BJ (cell line): ENCODE measurements at regions not wholly inside any gene's neighbourhood (a gene's known extent, or its start where the extent isn't known, plus 50 kb on each side); places are given as distances from the start of the nearest gene placed in this dataset.

ENCODE experiments used
- CTCF ChIA-PET: fragments of 350-600 bp; formaldehyde crosslinking; extraction: SDS; loops from one replicate; lab custom pipeline; 2021; ENCODE audit warnings: antibody characterized with exemption, inconsistent platforms; lab: Yijun Ruan, JAX
- POLR2A ChIA-PET: fragments of 300-600 bp; sonication (Branson Sonifier 250); formaldehyde crosslinking; extraction: SDS; loops from one replicate; lab custom pipeline; 2021; ENCODE audit warnings: antibody characterized with exemption; lab: Charles Lee
- DNase-seq: peaks from one replicate; pipeline ENCODE4 v3.0.0-alpha.2; 2011; ENCODE audit warnings: low read depth
- H3K27me3 ChIP-seq: 2 replicates; pipeline ENCODE4 v1.6.0; 2011; ENCODE audit warnings: low read length; ENCODE audit not compliant: control insufficient read depth, insufficient read depth
- H3K36me3 ChIP-seq: 2 replicates; pipeline ENCODE4 v1.5.1; 2011; ENCODE audit warnings: low read length; ENCODE audit not compliant: control insufficient read depth, insufficient read depth
- H3K4me3 ChIP-seq: 2 replicates; pipeline ENCODE4 v1.5.1; 2011; ENCODE audit warnings: low read depth, mild to moderate bottlenecking, control low read depth, low read length
- TF ChIP-seq, protein P1 (sequence below): IDR thresholded peaks from 2 replicates; pipeline ENCODE4 v1.5.1; 2011; ENCODE audit warnings: low read depth, mild to moderate bottlenecking, control low read depth, inconsistent platforms, low read length, moderate library complexity; ENCODE audit not compliant: insufficient read depth

DNA sequence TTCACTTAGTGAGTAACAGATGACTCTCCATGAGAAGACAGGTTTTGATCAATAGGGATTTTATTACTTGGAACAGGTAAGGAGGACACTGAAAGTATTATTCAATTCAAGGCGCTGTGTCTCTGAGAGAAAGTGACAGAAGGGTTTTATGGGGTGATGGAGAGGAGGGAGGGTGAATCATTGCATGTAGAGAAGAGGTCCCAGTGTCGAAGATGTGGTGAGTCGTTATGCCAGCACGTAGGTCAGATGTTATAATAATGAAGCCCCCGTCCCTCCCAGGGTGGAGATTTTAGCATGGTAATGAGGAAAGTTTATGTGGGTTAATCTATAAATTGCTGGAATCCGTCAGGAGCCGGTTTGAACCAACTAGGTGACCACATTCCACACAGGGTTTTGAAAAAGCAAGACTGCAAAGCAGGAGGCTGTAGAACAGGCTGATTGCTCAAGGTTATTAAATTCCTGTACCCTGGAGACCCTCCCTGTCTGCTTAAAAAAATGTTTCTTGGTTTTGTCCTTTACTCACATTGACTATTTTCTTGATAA, 586.4 kb upstream of the TMPRSS15 start:
- DNase-seq, result no peak
- TF ChIP-seq, protein P1, sequence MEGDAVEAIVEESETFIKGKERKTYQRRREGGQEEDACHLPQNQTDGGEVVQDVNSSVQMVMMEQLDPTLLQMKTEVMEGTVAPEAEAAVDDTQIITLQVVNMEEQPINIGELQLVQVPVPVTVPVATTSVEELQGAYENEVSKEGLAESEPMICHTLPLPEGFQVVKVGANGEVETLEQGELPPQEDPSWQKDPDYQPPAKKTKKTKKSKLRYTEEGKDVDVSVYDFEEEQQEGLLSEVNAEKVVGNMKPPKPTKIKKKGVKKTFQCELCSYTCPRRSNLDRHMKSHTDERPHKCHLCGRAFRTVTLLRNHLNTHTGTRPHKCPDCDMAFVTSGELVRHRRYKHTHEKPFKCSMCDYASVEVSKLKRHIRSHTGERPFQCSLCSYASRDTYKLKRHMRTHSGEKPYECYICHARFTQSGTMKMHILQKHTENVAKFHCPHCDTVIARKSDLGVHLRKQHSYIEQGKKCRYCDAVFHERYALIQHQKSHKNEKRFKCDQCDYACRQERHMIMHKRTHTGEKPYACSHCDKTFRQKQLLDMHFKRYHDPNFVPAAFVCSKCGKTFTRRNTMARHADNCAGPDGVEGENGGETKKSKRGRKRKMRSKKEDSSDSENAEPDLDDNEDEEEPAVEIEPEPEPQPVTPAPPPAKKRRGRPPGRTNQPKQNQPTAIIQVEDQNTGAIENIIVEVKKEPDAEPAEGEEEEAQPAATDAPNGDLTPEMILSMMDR, result no peak
- ChIA-PET CTCF (no interaction called here), POLR2A (no interaction called here)
- no peak overlapping the region for H3K4me3 ChIP-seq
- H3K36me3 ChIP-seq, result no peaks in the 10 kb centered on the region
- no peaks in the 10 kb centered on the region for H3K27me3 ChIP-seq

DNA sequence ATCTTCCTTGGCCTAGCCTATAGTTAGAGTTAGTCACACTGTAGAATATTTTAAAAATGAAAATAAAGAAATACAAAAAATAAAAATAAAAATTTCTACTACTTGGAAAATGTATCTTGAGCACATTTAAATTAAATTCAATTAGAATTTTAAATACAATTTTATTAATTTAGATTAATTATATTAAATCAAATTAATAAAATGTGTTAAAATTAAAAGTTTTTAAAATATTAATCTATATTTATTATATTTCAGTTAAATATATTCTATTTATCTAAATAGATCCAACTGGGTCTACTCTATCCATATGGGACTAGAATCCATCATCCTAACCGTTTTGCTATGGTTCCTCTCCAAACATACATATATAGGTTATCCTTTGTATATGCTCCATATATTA, 588.3 kb upstream of the TMPRSS15 start:
- CTCF ChIA-PET, result no interaction called here
- POLR2A ChIA-PET, result no interaction called here
- TF ChIP-seq, protein P1, result no peak
- H3K4me3 ChIP-seq, result no peak overlapping the region
- no peaks in the 10 kb centered on the region for H3K36me3 ChIP-seq
- H3K27me3 ChIP-seq, result no peaks in the 10 kb centered on the region
- no peak for DNase-seq

DNA sequence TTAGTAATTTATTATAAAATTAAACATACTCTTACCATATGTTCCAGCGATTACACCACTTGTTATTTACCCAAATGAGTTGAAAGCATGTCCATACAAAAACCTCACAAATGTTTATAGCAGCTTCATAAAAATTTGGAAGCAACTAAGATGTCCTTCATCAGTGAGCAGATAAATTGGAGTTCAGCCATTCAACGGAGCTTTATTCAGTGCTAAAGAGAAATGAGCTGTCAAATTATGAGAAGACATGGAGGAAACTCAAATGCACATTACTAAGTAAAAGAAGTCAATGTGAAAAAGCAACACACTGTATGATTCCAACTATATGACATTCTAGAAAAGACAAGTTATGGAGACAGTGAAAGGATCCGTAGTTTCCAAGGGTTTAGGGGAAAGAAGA, 606.7 kb upstream of the TMPRSS15 start:
- no peak for DNase-seq
- Histone ChIP-seq H3K36me3 (no peaks in the 10 kb centered on the region), H3K27me3 (no peaks in the 10 kb centered on the region), H3K4me3 (no peak overlapping the region)
- TF ChIP-seq, protein P1, result no peak
- ChIA-PET CTCF (no interaction called here), POLR2A (no interaction called here)

DNA sequence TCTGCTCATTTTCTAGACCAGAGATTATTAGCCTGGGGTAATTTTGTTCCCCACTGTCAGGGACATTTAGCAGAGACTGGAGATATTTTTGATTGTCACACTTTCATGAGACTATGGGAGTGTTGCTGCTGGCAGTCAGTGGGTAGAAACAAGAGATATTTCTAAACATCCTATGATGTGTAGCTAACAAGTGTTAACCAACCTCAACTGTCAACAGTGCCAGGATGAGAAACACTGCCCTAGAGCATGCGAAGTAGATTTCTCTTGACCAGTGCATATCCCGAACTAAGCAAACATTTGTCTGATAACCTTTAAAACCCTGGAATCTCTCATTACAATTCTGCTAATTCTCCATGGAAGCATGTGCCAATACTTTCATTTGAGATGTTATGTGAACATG, 607.4 kb upstream of the TMPRSS15 start:
- ChIA-PET POLR2A (no interaction called here), CTCF (no interaction called here)
- no peaks in the 10 kb centered on the region for H3K36me3 ChIP-seq
- TF ChIP-seq, protein P1, result no peak
- no peak overlapping the region for H3K4me3 ChIP-seq
- DNase-seq, result no peak
- H3K27me3 ChIP-seq, result no peaks in the 10 kb centered on the region

DNA sequence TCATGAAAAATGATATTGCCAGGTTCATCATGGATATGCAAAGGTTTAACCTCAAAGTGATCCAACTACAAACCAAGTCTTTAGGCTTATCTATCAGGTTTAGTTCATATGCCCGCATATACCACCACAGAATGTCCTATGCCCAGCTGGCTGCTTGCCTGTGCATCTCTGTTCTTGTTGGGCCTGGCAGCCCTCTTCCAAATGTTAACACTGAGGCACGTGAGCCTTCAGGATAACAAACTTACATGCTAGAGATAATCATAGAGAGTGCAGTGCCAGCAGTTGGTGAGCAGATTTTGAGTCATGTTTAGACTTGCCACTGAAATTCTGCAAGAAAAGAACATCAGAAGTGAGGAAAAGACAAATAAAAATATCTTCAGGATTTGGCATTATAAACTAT, 607.9 kb upstream of the TMPRSS15 start:
- CTCF ChIA-PET, result no interaction called here
- POLR2A ChIA-PET, result no interaction called here

More for the DNA sequence above, 607.9 kb upstream of the TMPRSS15 start:
- no peak for DNase-seq
- Histone ChIP-seq H3K4me3 (no peak overlapping the region), H3K27me3 (no peaks in the 10 kb centered on the region), H3K36me3 (no peaks in the 10 kb centered on the region)
- TF ChIP-seq, protein P1, result no peak
